CD4-positive, alpha-beta T cell treated with Interleukin-6 for 4 hours (primary cell): ENCODE measurements at regions not wholly inside any gene's neighbourhood (a gene's known extent, or its start where the extent isn't known, plus 50 kb on each side); places are given as distances from the start of the nearest gene placed in this dataset.

Experiments used
- DNase-seq: peaks from one replicate; pipeline ENCODE4 v3.0.0-alpha.2; 2020; ENCODE audit warnings: mixed read lengths

DNA sequence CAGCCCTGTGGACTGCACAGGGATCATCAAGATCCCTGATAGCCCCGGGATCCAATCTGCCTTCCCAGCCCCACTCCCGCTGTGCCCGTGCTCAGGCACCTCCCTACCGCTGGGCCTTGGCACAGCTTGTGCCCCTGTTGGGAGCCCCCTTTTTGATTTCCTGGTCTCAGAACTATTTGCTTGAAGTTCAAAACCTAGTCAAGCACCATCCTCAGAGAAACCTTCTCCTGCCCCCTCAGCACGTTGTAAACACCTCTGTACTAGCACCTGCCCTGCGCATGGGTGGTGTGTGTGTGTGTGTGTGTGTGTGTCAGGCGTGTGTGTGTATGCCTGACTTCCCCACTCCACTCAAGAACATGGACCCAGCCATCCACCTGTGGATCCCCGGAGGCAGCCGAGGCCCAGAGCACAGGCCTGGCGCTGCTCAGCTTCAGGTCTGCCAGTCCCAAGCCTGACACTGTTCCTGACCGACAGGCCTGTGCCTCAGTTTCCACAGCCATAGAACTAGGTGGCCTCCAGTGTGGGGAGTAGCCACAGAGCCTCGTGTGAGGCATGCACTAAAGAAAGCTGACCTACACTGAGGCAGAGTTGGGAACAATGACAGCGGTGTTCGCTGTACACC, 65.5 kb downstream of the ADRA2C start:
- no peak for DNase-seq

DNA sequence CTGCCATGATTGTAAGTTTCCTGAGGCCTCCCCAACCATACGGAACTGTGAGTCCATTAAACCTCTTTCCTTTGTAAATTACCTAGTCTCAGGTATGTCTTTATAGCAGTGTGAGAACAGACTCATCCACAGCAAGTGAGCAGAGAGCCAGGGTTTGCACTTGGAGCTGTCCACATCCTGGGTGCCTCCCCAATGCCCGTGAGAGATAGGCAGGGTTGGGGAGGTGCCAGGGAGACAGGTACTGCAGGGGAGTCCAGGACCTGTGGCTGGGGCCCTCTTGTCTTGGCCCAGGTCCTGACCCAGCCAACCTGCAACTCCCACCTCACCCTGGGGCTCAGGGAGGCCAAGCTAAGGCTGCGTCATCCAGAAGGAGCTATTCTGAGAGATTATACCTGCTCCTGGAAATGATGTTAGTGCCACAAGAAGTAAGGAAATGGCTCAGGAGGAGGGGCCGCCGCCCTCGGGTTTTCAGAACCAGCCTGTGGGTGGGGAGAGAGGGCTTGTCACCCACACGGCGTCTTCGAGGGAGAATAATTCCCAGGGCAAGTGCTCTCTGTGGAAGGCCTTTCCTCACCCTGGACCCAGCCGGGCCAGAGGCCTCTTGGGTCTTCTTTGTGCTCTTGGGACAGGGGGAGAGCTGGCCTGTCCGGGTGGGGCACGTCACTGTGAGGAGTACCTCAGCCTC, 66.5 kb downstream of the ADRA2C start:
- no peak for DNase-seq

DNA sequence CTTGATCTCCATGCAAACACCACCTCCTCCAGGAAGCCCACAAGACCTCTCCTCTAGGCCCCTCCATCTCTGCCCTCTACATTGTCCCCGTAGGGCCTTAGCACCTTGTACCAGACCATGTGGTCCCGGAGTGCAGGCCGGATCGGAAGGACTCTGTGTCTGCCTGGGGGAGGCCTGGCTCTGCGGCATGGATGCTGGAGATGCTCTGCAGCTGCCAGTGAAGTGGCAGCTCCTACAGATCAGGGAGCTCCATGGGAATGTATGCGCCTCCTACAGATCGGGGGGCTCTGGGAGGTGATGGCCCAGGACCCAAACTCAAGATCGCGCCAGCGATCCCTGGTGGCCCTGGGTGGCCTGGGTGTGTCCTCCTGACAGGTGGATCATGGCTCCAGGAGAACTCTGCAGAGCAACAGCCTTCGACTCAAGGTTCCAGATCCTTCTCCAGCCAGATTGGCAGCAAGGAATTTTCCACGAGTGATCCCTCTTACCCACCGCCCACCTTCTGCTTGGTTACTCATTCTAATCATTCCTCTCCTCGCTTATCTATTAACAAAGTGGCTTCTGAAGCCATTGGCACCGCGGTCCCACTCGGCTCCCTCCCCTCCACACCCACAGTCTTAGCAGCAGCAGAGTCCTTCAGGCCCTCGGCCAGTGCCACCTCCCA, 67.3 kb downstream of the ADRA2C start:
- no peak for DNase-seq

DNA sequence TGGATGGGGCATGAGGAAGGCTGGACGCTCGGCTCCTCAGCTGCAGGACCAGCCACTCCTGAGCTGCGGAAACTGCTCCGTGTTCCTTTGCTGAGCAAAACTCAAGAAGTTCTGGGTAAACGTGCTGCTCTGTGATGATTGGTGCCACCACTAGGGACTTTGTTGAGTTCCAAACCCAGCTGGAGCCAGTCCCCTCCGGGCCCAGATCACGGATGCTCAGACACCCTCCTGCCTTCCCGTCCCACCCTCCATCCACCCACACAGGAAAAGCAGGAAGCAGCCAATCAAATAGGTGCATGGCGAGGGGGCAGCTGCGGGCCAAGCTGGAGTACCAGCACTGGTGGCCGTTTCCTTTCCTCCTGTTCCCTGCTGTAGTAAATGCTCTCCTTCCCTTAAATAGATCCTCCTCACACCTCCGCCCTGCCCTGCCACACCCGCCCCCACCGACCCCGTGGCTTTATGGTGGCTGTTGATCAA, 68.0 kb downstream of the ADRA2C start:
- no peak for DNase-seq

DNA sequence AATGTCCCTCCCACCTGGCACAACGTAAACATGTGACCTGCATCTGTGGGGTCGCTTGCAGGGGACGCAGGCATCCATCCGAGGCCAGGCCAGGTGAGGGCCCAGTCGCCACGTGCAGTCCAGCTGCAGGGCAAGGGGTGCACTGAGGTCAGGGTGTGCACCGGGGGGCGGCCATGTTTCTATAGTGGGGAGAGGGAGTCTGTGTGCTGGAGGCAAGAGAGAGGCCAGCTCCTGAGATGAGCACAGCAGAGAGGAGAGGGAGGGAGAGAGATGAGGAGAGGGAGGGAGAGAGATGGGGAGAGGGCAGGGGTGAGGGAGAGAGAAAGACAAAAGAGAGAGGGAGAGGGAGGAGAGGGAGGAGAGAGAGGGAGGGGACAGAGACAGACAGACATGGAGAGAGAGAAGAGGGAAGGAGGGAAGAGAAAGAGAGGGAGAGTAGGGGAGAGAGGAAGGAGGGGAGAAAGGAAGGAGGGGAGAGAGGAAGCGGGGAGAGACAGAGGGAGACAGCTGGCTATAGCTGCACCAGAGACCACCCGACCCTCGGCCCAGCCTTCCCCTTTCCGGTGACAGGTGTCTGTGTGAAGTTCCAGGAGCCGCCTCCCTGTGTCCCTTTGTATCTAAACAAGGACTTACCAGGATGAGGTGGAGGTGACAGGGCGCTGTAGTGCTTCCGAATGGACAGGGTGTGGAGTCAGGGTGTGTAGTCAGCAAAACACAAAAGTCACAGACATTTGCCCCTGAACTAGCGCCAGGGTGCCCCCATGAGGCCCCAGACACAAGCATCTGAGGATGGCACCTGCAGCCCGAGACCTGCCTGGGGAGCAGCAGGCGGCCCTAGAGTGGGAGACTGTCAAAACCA, 68.7 kb downstream of the ADRA2C start:
- no peak for DNase-seq

DNA sequence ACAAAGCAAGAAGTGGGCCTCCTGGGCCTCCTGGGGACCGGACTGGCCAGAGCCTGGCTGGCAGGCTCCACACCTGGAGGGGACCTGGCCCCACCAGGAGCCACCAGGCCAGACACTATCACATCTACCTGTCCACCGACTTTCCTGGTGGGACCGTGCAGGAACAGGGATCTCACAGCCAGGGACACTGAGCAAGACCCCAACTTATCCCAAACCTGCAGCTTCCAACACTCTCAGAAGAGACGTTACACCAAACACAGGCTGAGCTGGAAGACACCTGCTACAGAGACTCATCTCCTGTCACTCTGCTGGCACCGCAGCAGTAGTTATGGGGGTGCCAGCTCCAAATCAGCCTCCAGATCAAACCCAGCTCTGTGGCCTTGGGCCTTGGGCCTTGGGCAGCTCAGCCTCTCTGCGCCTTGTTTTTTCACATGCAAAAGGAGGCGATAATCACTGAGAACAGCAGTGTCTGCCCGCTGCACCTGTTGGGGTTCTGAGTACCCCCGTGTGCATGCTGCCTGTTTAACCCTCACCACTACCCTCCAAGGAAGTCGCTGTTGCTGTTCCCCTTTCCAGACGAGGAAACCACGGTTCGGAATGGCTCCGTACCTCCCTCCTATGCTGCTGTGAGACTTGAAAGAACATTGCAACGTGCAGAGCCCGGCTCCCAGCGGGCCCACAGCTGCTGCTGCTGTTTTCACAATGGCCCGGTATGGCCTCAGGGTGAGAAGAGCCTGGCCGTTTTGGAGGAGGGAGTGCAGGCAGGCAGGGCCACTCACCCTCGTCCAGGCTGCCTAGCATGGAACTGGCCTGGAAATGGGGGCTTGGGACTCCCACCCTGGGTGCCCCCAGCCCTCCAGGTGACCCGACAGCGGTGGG, 69.6 kb downstream of the ADRA2C start:
- no peak for DNase-seq

DNA sequence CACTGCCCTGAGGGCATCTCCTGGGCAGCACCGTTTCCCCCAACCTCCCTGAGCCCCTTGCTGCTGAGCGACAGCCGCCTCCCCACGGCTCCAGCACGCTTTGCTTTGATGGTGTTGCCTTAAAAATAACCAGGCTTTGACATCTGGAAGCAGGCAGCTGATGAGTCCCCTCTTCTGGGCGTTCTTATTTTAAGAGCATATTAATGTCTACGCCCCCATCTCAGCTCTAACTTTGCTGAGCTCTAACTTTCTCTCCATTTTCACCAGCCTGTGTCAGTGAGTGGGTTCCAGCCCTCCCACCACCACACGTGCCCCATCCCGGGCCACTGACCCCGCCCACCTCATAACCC, 70.2 kb downstream of the ADRA2C start:
- DNase-seq = no peak

DNA sequence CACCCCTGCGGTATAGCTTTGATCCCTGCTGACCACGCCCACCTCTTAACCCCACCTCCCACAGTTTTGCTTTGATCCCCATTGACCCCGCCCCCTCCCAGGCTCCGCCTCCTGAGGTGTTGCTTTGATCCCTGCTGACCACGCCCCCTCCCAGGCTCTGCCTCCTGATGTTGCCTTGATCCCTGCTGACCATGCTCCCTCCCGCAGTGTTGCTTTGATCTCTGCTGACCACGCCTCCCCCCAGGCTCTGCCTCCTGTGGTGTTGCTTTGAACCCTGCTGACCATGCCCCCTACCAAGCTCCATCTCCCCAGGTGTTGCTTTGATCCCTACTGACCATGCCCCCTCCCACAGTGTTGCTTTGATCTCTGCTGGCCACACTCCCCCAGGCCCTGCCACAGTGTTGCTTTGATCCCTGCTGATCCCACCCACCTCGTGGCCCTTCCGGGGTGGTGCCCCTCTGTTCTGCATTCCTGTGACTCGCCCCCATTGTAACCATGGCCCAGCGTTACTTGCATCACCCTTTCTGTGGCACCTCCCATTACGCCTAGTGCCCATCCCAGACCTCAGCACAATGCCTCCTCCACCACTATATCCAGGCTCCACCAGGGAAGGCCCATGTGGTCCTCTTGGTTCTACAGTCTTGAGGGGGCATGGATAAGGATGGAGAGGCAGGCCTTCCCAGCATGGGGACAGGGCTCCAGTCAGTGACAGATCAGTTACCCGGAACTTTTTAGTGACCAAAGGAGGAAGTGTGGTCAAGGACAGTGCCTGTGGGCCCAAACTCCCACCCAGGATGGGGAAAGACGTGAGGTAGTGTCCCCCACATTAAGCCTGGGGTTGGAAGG, 70.8 kb downstream of the ADRA2C start:
- no peak for DNase-seq

DNA sequence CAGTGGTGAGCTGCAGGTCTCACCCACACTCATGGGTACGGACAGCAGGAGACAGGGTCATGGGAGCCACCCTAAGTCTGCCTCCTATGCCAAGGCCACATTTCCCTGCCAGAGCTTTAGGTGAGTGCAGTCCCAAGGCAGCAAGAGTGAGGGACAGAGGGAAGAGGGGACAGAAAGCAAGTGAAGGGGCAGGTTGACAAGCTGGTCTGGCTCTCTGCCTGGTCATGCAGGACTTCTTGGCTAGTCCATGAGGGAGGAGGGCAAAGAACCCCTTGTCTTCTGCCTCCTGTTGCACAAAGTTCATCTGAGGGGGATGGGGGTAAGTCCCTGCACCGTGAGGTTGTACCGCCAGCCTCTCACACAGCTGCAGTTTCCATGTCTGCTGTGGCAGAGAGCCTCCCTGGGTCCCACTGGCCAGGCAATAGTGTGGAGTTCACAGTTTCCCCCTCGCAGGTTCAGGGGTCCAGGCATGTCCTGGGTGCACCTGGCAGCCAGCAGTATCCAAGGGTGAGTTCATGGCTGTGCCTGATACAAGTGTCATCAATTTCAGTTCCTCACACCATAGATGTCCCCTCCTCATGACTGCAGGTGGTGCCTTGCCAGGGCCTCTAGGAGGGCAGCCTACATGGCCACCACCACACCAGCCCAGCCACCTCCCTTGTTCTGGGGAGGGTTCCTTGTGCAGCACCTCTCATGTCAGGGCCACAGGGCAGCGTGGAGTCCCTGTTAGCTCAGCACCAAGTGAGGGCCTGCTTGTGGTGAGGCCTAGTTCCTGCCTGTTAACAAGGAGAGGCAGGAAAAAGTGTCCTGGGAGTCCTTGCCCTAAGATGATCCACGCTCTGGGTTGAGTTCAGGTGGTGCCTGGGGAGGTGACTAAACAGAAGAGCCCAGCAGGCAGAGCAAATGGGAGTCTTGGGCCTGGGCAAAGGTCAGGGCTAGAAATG, 72.5 kb downstream of the ADRA2C start:
- no peak for DNase-seq

DNA sequence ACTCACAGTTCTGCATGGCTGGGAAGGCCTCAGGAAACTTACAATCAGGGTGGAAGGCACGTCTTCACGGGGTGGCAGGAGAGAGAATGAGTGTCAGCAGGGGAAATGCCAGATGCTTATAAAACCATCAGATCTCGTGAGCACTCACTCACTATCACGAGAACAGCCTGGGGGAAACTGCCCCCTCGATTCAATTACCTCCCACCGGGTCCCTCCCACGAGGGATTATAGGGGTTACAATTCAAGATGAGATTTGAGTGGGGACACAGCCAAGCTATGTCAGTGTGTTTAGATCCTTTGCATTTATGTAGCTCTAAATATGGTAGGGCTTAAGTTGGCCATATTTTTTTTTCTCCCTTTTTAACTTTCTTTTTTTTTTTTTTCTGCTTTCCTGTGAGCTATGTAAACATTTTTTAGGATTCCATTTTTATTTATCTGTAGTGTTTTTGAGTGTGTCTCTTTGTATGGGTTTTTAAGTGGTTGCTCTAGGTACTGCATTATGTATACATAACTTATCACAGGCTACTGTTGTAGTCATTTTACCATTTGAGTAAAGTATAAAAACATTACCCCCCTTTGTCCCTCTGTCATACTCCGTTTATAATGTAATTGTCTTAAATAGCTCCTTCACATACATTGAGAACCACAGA, 79.0 kb downstream of the ADRA2C start:
- no peak for DNase-seq

DNA sequence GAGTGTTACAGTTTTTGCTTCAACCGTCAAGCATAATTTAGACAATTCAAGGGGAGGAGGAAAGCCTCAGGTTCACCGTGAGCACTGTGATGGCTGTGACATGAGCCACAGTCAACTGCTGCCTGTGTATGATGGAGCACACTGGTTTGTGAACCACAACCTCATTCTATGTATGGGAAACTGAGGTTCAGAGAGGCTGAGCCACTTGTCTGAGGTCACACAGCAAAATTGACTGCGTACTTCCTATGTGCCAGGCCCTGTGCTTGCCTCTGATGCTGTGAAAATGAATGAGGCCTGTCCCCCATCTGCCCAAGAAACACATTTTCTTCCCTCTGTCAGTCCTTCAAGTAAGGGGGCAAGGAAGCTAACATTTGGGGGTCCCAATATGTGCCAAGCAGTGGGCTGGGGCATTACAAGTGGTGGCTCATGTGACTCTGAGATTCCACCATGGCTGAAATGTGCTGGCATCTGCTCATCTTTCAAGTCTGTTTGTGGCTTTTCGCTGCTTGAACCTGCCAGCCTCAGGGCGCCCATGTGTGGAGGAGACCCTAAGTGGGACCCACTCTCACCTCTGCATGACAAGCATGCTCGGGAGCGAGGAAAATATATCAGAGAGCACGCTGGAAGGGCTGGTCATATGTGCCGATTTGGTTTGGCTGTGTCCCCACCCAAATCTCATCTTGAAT, 79.7 kb downstream of the ADRA2C start:
- no peak for DNase-seq

DNA sequence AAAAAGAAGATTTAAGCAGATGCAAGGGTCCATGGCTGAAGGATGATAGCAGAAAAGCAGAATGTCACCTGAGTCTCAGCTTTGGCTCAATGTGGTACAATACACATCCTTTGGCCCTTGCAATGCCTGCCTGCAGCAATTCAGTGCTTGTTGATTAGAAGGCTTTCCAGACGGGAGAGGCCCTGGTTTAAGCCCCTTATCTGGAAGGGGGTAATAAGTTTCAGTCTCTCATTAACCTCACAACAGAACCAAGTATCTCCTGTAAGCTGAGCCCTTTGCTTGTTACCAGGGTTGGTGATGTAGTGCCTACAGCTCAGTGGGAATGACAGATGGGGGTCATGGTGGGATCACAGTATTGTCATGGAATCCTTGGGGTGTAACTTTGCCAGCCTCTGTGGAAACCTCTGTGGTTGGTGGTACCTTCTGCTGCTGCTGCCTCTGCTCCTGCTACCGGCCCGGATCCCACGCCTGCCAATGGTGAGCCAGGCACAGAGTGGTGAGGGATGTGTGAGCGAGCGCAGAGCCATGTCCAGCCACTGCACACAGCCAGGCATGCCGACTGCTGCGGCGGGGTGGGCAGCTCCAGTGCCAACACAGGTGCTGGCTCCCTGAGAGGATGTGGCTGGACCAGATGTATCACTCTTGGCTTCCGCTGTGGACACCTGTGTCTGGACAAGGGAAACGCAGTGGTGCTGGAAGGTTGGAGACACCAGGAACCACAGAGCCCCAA, 81.2 kb downstream of the ADRA2C start:
- DNase-seq = no peak

DNA sequence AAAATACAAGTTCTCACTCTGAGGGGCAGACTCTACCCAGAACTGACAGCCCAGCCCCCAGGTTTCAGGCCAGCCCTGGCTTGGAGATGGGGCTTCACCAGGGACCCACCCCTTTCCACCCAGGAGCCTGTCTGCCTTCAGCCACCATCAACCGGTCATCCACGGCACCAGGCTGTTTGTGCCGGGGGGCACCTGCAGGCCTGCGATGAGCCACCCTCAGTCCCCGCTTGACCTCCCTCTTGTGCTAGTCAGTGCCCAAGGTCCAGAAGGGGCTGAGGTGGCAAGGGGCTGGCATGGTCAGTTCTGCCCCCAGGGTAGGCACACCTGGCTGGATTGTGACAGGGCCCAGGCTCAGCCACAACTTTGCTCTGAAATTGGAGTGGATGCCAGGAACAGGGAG, 82.1 kb downstream of the ADRA2C start:
- DNase-seq = no peak

DNA sequence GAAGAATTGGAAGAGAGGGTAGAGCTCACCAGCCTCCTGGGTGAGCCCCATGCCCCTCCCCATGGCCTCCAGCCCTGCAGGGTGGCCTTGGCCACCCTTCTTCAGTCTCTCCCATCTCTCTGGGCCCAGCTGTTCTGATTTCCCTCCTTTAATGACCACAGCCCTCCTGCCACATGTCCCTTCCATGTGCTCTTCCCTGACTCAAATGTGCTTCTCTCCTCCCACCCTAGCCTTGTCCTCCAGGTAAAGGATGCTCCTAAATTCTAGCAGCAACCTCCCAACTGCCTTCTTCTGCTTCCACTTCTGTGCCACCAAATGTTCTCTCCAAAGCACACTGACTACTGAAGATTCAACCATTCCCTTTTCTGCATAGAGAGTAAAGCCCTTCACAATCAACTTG, 83.0 kb downstream of the ADRA2C start:
- DNase-seq = no peak

DNA sequence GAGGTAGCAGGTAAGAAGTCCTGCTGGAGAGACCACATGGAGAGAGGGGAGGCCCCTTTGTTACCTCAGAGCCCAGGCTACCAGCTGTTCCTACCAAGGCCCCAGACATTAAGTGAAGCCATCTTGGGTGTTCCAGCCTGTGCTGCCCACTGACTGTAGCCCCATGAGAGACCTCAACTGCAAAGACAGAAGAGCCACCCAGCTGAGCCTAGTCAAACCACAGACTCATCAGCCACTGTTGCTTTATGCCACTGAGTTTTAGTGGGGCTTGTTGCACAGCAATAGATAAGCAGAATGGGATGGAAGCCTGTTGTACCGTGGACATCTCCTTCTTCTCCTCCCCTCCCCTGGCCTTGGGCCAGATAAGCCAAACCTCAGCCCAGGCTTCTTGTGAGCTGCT, 83.9 kb downstream of the ADRA2C start:
- DNase-seq = no peak

DNA sequence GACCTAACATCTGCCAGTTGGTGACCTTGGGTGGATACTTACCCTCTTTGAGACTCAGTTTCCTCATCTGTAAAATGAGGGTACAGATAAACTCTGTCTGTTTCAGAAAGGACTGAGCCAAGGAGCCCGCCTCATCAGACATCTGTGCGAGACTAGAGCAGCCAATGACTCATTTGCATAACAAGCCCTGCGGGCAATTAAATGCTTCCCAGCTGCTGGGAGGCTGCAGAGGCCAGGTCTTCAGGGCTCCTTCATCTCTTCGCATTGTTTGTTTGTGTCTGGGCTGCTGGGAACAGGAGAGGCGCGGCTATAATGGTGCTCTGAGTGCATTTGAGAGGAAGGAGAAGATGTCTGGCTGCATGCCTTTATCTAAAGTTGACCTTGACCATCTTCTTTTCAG, 85.0 kb downstream of the ADRA2C start:
- no peak for DNase-seq

DNA sequence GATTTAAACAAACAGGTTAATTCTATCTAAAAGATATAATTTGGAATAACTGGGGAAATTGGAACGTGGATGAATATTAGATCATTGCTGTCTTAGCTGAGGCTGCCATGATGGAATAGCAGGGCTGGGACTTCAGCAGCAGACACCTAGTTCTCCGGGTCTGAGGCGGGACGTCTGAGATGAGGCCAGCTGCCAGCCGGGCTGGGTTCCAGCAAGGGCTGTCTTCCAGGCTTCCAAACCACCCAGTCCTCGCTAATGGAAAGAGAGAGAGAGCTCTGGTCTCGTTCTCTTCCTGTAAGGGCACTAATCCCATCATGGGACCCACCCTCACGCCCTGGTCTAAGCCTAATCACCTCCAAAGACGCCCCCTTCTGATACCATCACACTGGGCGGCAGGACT, 85.7 kb downstream of the ADRA2C start:
- no peak for DNase-seq

DNA sequence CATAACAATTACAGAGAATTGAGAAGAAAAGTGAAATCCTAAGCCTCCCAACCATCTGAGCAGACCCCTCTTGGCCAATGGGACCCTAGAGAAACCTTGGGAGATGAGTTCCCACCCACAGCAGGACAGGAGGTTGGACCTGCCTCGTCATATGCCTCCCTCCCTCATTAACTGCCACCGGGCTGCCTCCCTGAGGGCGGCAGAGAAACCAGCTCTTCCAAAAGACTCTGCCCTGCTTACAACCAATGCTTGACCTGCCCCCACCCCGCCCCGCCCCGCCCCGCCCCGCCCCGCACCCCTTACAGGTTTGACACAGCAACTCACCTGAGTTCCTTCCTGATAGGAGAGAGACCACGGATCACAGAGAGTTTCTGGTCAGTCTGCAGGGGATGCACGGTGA, 86.1 kb downstream of the ADRA2C start:
- no peak for DNase-seq
